ENCODE measurements at regions not wholly inside any gene's neighbourhood (a gene's known extent, or its start where the extent isn't known, plus 50 kb on each side); places are given as distances from the start of the nearest gene placed in this dataset.
"Not testable (repeated sequence)": the region's sequence is repeated elsewhere in the genome, so short reads cannot be mapped to it uniquely, and the experiment has no call there.

DNA sequence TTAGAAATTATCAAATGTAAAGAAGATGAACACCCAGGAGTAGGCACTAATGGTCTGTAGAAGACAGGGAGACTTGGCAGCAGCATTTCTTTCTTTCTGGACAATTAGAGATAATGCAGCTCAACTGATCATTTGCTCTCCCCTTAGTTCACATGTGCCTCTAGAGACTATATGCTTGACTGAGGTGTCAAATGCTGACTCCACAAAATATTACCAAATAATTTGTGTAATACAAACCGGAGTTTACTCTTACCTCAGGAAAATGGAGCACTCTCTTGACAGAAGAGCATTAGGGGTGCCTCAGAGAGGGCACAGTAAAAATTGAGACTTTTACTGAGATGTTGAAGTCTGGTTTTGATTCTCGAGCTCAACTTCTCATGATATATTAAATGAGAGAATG is 131.8 kb downstream of the ATP6V1G3 start:
- ATAC-seq (no peak), DNase-seq (no peak)
- no peaks in the 10 kb centered on the region for H3K27me3 Mint-ChIP-seq
- H3K4me1 Mint-ChIP-seq, result no peaks in the 10 kb centered on the region
- H3K36me3 Mint-ChIP-seq (ENCODE audit: low read depth), result no peaks in the 10 kb centered on the region
- H3K4me3 Mint-ChIP-seq, result no peak overlapping the region
- peaks cover 6% of the 10 kb centered on the region for H3K9me3 Mint-ChIP-seq (ENCODE audit: low read depth)
- POLR2A ChIA-PET, result no interaction called here
- CTCF ChIA-PET, result no interaction called here
- H3K27ac Mint-ChIP-seq, result no peak overlapping the region
- intact Hi-C loops (cut with DNase I, micrococcal nuclease), result no loop called here

DNA sequence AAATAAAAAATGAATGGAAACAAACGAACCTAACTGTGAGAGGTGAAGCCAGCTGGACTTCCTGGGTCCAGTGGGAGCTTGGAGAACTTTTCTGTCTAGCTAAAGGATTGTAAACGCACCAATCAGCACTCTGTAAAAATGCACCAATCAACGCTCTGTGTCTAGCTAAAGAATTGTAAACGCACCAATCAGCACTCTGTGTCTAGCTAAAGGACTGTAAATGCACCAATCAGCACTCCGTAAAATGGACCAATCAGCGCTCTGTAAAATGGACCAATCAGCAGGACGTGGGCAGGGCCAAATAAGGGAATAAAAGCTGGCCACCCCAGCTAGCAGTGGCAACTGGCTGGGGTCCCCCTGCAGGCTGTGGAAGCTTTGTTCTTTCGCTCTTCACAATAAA is 135.8 kb downstream of the ATP6V1G3 start:
- DNase-seq; H3K4me1 Mint-ChIP-seq; H3K27ac Mint-ChIP-seq; H3K9me3 Mint-ChIP-seq (ENCODE audit: low read depth); H3K36me3 Mint-ChIP-seq (ENCODE audit: low read depth); intact Hi-C loops (cut with DNase I, micrococcal nuclease); ATAC-seq; H3K27me3 Mint-ChIP-seq; H3K4me3 Mint-ChIP-seq: not testable (repeated sequence)
- CTCF ChIA-PET, result interaction anchor here (0.7 to 1.0 kb wide), 3 partner anchors 9 to 39 kb away, joined by 3 to 4 read pairs (median 3); no protein-coding TSS in a partner anchor
- POLR2A ChIA-PET, result interaction anchor here (0.7 kb wide), 1 partner anchor 9 kb away, joined by 3 read pairs; no protein-coding TSS in a partner anchor

DNA sequence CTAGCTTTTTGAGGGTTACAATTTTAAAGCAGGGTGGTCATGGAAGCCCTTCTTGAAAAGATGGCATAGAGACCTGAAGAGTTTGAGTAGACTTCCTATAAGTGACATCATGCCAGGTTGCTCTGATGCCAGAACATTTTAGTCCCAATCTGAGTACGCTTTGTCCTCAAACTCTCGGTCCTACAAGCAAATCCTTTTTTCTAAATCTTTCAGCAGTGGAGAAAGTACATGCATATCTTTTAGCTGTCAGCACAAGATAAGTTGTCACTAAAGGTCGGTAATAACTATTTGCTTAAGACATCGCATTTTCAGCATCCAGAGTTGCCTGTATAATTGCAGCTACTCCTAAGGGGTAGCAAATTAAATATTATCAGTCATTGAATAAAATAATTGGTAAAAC is 140.4 kb downstream of the ATP6V1G3 start:
- no peaks in the 10 kb centered on the region for H3K9me3 Mint-ChIP-seq (ENCODE audit: low read depth)
- no peak overlapping the region for H3K4me3 Mint-ChIP-seq
- DNase-seq (no peak), ATAC-seq (no peak)
- no peaks in the 10 kb centered on the region for H3K36me3 Mint-ChIP-seq (ENCODE audit: low read depth)
- CTCF ChIA-PET, result interaction anchor here (0.8 kb wide), 2 partner anchors 16 to 17 kb away, joined by 3 to 4 read pairs; no protein-coding TSS in a partner anchor
- peaks cover 2% of the 10 kb centered on the region for H3K27me3 Mint-ChIP-seq
- H3K27ac Mint-ChIP-seq, result no peak overlapping the region
- POLR2A ChIA-PET, result no interaction called here
- intact Hi-C loops (cut with DNase I, micrococcal nuclease), result no loop called here
- H3K4me1 Mint-ChIP-seq, result peaks cover 3% of the 10 kb centered on the region

DNA sequence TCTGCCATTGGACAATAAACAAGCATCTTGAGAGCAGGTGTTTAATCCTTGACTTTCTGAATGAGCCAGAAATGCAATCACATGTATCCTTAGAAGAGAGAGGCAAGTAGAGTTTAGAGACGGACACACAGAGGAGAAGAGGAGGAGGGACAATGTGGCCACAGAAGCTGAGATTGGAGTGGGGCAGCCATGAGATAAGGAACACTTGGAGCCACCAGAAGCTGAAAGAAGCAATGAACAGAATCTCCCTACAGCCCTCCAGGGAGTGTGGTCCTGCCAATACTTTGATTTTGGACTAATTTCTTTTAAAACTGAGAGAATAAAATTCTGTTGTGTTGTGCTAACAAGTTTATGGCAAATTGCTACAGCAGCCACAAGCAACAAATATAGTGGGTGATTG is 141.0 kb downstream of the ATP6V1G3 start:
- ChIA-PET CTCF (interaction anchor here (0.8 kb wide), 1 partner anchor 16 kb away, joined by 3 read pairs; no protein-coding TSS in a partner anchor), POLR2A (no interaction called here)
- Mint-ChIP-seq H3K9me3 (ENCODE audit: low read depth) (no peaks in the 10 kb centered on the region), H3K4me1 (peaks cover 3% of the 10 kb centered on the region), H3K27me3 (peaks cover 2% of the 10 kb centered on the region), H3K4me3 (no peak overlapping the region), H3K27ac (no peak overlapping the region), H3K36me3 (ENCODE audit: low read depth) (no peaks in the 10 kb centered on the region)
- intact Hi-C loops (cut with DNase I, micrococcal nuclease), result no loop called here
- no peak for DNase-seq
- no peak for ATAC-seq

DNA sequence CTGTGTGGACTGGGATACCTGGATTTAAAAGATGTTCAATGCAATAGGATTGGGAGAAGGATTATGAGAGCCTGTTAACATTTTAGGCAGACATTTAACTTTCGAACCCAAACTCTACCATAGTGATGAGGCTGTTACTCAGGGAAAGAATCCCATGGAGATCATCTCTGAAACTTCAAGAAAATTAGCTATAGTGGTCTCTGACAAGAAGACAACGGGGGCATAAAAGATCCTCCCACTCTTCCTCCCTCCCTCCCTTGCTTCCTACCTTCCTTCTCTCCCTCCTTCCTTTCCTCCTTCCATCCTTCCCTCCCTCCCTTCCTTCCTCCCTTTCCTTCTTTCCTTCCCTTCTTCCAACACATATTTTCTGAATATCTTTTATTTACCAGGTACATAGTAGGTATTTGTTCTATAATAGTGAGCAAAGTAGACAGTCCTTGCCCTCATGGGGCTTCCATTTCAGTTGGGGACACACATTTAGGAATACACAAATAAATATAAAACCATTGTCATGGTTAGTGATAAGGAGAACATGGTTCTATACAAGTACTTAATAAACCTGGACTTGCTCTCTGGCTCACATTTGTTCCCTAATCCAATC is 143.2 kb downstream of the ATP6V1G3 start:
- Mint-ChIP-seq H3K27ac (no peak overlapping the region), H3K27me3 (peaks cover 2% of the 10 kb centered on the region), H3K36me3 (ENCODE audit: low read depth) (no peaks in the 10 kb centered on the region), H3K4me1 (peaks cover 3% of the 10 kb centered on the region), H3K9me3 (ENCODE audit: low read depth) (no peaks in the 10 kb centered on the region), H3K4me3 (no peak overlapping the region)
- intact Hi-C loops (cut with DNase I, micrococcal nuclease), result no loop called here
- ATAC-seq, result no peak
- CTCF ChIA-PET, result interaction anchor here (1.1 to 2.1 kb wide), 2 partner anchors 39 to 681 kb away, joined by 3 to 5 read pairs; no protein-coding TSS in a partner anchor
- no peak for DNase-seq
- POLR2A ChIA-PET, result no interaction called here

DNA sequence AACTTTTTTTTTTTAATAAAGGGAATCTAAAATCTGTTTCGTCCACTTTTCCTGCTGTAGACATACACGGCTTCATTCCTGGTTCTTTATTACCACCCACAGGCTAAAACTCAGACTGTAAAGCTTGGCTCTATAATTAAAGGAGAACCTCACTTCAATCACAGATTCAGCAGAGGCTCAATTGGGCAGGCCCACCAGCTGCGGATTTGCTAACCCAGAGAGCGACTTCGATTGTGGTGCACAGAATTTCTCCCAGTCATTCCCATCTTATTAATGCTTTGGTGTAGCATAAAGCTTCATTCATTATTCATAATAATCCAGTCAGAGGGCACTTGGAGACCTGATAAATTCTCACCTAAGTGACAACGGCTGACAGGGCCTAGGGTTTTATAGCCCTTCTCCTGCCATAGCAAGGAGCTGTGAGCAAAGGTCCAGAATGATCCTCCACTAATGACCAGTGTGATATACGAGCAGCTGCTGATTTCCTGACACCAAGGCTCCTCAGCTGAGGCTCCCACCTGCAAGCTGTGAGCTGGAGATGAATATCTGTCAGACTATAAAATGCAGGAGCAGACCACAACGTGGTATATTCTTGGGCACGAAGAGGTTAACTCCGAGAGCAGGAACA is 149.0 kb downstream of the ATP6V1G3 start:
- Mint-ChIP-seq H3K9me3 (ENCODE audit: low read depth) (no peaks in the 10 kb centered on the region), H3K27me3 (peaks cover 3% of the 10 kb centered on the region), H3K4me1 (no peaks in the 10 kb centered on the region), H3K4me3 (no peak overlapping the region), H3K27ac (no peak overlapping the region), H3K36me3 (ENCODE audit: low read depth) (no peaks in the 10 kb centered on the region)
- DNase-seq, result no peak
- ChIA-PET CTCF (interaction anchor here (0.6 to 1.2 kb wide), 3 partner anchors 8 to 1674 kb away, joined by 3 to 4 read pairs (median 3); no protein-coding TSS in a partner anchor), POLR2A (no interaction called here)
- intact Hi-C loops (cut with DNase I, micrococcal nuclease), result no loop called here
- ATAC-seq, result no peak

DNA sequence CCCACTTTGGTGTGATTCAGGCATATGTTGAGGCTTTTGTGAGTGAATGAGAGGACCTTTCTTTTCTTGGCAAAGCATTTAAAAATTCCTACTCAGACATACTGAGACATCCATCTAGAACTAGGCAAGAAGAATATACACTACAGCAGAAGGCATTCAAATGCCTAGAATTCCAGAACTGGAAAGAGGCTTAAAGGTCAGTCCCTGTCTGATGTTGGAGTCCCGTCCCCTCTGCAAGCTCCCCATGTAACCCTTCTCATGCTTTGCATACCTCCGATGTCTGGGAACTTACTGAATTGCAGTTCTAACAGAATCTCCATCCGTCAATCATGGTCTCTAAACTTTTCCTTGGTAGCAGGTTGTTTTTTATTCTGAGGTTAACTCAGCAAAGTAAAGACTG is 152.9 kb downstream of the ATP6V1G3 start:
- Mint-ChIP-seq H3K4me1 (no peaks in the 10 kb centered on the region), H3K36me3 (ENCODE audit: low read depth) (no peaks in the 10 kb centered on the region), H3K4me3 (no peak overlapping the region), H3K27ac (no peak overlapping the region), H3K9me3 (ENCODE audit: low read depth) (no peaks in the 10 kb centered on the region), H3K27me3 (peaks cover 3% of the 10 kb centered on the region)
- CTCF ChIA-PET, result no interaction called here
- DNase-seq (no peak), ATAC-seq (no peak)
- intact Hi-C loops (cut with DNase I, micrococcal nuclease), result no loop called here
- POLR2A ChIA-PET, result no interaction called here

DNA sequence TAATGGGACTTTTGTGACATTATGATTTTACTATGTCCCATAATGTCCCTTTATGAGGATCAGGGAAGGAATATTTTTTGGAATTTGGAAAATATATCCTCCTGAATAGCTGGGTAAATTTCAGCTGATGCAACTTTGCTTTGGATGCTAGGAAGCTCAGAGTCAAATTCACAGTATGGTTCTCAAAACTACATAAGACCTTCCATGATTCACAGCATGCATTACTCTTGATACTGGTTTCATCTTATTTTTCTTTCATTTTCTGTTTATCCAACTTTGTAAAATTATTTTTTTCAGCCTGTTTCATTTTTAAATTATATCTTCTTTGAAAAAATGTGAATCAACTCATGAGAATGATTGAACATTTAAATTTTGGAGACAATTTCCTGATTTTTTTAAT is 160.2 kb downstream of the ATP6V1G3 start:
- peak; percentile 42 for ATAC-seq
- POLR2A ChIA-PET, result no interaction called here
- H3K27ac Mint-ChIP-seq, result no peak overlapping the region

DNA sequence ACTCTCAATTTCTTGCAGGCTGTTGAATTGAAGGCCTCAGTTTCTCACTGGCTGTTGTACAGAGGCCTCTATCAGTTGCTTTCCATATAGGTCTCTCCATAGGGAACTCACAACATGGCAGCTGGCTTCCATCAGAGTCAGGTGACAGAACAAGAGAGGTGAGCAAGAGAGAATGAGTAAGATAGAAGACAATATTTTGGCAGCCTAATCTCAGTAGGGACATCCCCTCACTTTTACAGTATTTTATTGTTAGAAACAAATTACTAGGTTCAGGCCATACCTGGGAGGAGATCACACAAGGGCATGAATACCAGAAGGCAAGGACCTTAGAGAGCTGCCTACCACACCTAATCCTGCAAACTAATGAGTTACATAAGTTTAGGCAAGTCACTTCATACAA is 162.8 kb downstream of the ATP6V1G3 start:
- no peaks in the 10 kb centered on the region for H3K36me3 Mint-ChIP-seq (ENCODE audit: low read depth)
- intact Hi-C loops (cut with DNase I, micrococcal nuclease), result loop anchor here in 1 of 2 experiments (5.0 kb wide), 1 partner anchor 305 kb away; no protein-coding TSS in a partner anchor

More for the DNA sequence above, 160.2 kb downstream of the ATP6V1G3 start:
- CTCF ChIA-PET, result interaction anchor here (0.6 to 0.9 kb wide), 2 partner anchors 212 to 308 kb away, joined by 3 read pairs; no protein-coding TSS in a partner anchor
- H3K9me3 Mint-ChIP-seq (ENCODE audit: low read depth), result peaks cover 5% of the 10 kb centered on the region
- H3K4me1 Mint-ChIP-seq, result peaks cover 30% of the 10 kb centered on the region
- H3K36me3 Mint-ChIP-seq (ENCODE audit: low read depth), result no peaks in the 10 kb centered on the region
- no peaks in the 10 kb centered on the region for H3K27me3 Mint-ChIP-seq
- DNase-seq, result no peak
- intact Hi-C loops (cut with DNase I, micrococcal nuclease), result no loop called here
- H3K4me3 Mint-ChIP-seq, result no peak overlapping the region

DNA sequence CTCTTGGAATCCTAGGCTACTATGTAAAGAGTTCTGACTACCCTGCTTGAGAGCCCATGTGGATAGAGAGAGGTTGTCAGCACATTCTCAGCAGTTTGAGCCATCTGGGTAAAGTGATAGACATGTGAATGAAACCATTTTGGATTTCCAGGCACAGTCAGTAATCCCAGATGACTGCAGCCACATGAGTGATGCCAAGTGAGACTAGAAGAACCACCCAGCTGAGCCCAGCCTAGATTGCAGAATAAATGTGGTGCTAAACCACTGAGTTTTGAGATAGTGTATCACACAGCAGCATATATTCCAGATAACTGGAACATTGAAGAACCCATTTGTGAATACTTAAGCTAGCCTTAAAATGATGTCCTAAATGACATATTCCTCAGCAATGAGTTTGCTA is 166.2 kb downstream of the ATP6V1G3 start:
- intact Hi-C loops (cut with DNase I, micrococcal nuclease), result no loop called here
- Mint-ChIP-seq H3K36me3 (ENCODE audit: low read depth) (peaks cover 3% of the 10 kb centered on the region), H3K27ac (no peak overlapping the region), H3K9me3 (ENCODE audit: low read depth) (peaks cover 9% of the 10 kb centered on the region), H3K27me3 (peaks cover 2% of the 10 kb centered on the region), H3K4me3 (no peak overlapping the region), H3K4me1 (peaks cover 10% of the 10 kb centered on the region)
- ChIA-PET POLR2A (no interaction called here), CTCF (interaction anchor here (0.8 to 0.9 kb wide), 2 partner anchors 16 to 28 kb away, joined by 3 read pairs; no protein-coding TSS in a partner anchor)
- no peak for DNase-seq
- ATAC-seq, result no peak

More for the DNA sequence above, 162.8 kb downstream of the ATP6V1G3 start:
- ATAC-seq, result peak; percentile 55
- ChIA-PET CTCF (interaction anchor here (0.6 to 1.5 kb wide), 2 partner anchors 80 to 172 kb away, joined by 3 to 4 read pairs; no protein-coding TSS in a partner anchor), POLR2A (no interaction called here)
- H3K27ac Mint-ChIP-seq, result peak overlapping the region; percentile 14
- DNase-seq, result no peak
- peaks cover 5% of the 10 kb centered on the region for H3K9me3 Mint-ChIP-seq (ENCODE audit: low read depth)
- no peaks in the 10 kb centered on the region for H3K27me3 Mint-ChIP-seq
- H3K4me1 Mint-ChIP-seq, result peaks cover 32% of the 10 kb centered on the region
- no peak overlapping the region for H3K4me3 Mint-ChIP-seq

DNA sequence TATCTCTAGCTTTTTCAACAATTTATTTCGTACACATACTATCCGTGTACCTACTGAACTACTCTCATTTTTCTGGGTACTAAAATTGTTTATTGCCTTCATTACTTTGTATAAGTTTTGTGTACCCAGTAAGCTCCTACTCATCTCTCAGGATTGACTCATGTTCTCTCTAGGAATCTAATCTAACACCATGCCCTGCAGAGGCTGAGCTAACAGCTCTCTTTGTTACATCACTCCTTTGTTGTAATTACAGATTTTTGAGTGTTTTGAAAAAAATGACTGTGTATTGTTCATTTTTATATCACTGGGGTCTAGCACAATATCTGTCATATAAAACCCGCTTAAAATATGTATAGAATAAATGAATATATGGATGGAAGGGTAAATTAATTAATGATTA is 167.1 kb downstream of the ATP6V1G3 start:
- intact Hi-C loops (cut with DNase I, micrococcal nuclease), result no loop called here
- H3K4me1 Mint-ChIP-seq, result peaks cover 7% of the 10 kb centered on the region
- peaks cover 2% of the 10 kb centered on the region for H3K27me3 Mint-ChIP-seq
- POLR2A ChIA-PET, result no interaction called here
- H3K9me3 Mint-ChIP-seq (ENCODE audit: low read depth), result peaks cover 13% of the 10 kb centered on the region
- peaks cover 5% of the 10 kb centered on the region for H3K36me3 Mint-ChIP-seq (ENCODE audit: low read depth)
- ATAC-seq (peak; percentile 33), DNase-seq (no peak)
- H3K4me3 Mint-ChIP-seq, result no peak overlapping the region
- CTCF ChIA-PET, result interaction anchor here (0.8 to 0.9 kb wide), 2 partner anchors 15 to 29 kb away, joined by 3 read pairs; no protein-coding TSS in a partner anchor
- no peak overlapping the region for H3K27ac Mint-ChIP-seq
